ENCODE measurements at regions not wholly inside any gene's neighbourhood (a gene's known extent, or its start where the extent isn't known, plus 50 kb on each side); places are given as distances from the start of the nearest gene placed in this dataset.

DNA sequence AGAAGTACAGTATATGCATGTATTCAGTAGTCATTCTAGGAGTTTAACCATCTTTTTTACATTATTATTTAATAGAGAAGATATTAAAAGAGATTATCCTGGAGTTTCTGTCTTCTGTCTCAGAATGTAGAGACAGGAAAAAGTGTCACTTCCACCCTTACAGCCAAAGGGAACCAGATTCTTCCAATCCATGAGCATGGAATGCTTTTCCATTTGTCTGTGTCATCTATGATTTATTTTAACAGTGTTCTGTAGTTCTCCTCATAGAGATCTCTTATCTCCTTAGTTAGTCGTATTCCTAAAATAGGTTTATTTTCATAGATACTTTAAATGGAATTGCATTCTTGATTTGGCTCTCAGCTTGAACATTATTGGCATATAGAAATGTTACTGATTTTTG, 959.5 kb upstream of the PIK3C3 start:
- DNase-seq: no peak
- Histone ChIP-seq H3K27me3 (replicated peaks; ENCODE audit: control insufficient read depth, insufficient read depth, low read length, poor library complexity, severe bottlenecking) (no peaks in the 10 kb centered on the region), H3K9me3 (ENCODE audit: control insufficient read depth, low read length) (no peaks in the 10 kb centered on the region), H3K4me1 (ENCODE audit: control insufficient read depth, insufficient read depth, low read length, poor library complexity, severe bottlenecking) (no peaks in the 10 kb centered on the region), H3K27ac (ENCODE audit: insufficient read depth, low read length, poor library complexity, severe bottlenecking) (no peak overlapping the region), H3K36me3 (ENCODE audit: control insufficient read depth, insufficient read depth, low read length) (no peaks in the 10 kb centered on the region), H3K4me3 (ENCODE audit: insufficient read depth, low read depth, low read length, poor library complexity, severe bottlenecking) (no peak overlapping the region)

DNA sequence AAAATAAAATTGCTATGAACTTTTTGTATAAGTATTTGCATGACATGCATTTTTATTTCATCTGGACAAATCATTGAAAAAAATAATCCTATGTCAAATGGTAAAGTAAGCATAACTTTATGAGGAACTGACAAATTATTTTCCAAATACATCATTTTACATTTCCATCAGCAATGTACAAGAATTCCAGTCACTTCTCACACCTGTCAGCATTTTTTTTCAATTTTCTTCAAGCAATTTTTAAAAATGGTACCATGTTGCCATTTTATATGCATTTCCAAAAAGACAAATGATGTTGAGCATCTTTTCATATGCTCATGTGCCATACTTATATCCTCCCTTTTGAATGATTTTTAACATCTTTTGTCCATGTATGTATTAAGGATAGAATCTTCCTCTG, 961.7 kb upstream of the PIK3C3 start:
- DNase-seq: no peak
- no peaks in the 10 kb centered on the region for H3K4me1 ChIP-seq (ENCODE audit: control insufficient read depth, insufficient read depth, low read length, poor library complexity, severe bottlenecking)
- H3K27ac ChIP-seq (ENCODE audit: insufficient read depth, low read length, poor library complexity, severe bottlenecking): no peak overlapping the region
- H3K27me3 ChIP-seq (replicated peaks; ENCODE audit: control insufficient read depth, insufficient read depth, low read length, poor library complexity, severe bottlenecking): no peaks in the 10 kb centered on the region
- no peaks in the 10 kb centered on the region for H3K9me3 ChIP-seq (ENCODE audit: control insufficient read depth, low read length)
- H3K36me3 ChIP-seq (ENCODE audit: control insufficient read depth, insufficient read depth, low read length): no peaks in the 10 kb centered on the region
- no peak overlapping the region for H3K4me3 ChIP-seq (ENCODE audit: insufficient read depth, low read depth, low read length, poor library complexity, severe bottlenecking)

DNA sequence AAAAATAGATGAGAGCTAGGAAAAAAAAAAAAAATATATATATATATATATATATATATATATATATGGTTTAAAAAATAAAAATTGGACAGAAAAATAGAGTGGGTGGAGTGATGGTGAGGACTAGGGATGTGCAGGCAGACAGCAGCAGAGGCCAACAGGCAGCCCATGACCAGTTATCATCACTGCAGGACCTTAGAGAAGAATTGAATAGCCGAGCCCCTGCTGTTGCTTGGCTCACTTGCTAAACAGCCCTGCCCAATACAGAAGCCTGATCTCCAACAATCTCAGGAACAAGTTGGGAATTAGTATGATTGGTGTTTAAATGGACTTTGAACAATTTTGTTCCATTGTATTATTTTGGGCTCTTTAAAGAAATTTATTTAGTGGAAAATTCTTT, 967.5 kb upstream of the PIK3C3 start:
- no peaks in the 10 kb centered on the region for H3K4me1 ChIP-seq (ENCODE audit: control insufficient read depth, insufficient read depth, low read length, poor library complexity, severe bottlenecking)
- H3K27ac ChIP-seq (ENCODE audit: insufficient read depth, low read length, poor library complexity, severe bottlenecking): no peak overlapping the region
- no peak overlapping the region for H3K4me3 ChIP-seq (ENCODE audit: insufficient read depth, low read depth, low read length, poor library complexity, severe bottlenecking)
- DNase-seq: no peak
- no peaks in the 10 kb centered on the region for H3K9me3 ChIP-seq (ENCODE audit: control insufficient read depth, low read length)
- H3K36me3 ChIP-seq (ENCODE audit: control insufficient read depth, insufficient read depth, low read length): no peaks in the 10 kb centered on the region
- no peaks in the 10 kb centered on the region for H3K27me3 ChIP-seq (replicated peaks; ENCODE audit: control insufficient read depth, insufficient read depth, low read length, poor library complexity, severe bottlenecking)

DNA sequence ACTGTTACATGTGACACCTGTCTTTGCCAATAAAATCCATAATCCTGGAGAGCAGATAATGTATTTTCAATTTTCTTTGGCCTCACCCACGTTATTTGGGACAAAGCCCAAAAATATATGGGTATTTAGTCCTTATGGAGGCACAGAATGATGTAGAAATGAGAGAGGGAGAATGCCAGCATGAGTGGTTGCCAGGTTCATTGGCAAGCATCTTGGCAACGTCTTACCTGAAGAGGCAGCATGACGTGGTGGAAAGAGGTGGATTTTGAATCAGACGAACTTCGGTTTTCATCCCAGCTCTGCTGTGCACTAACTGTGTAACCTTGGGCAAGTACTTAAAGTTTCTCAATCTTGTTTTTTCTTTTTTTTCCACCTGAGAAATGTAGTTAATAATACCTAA, 969.6 kb upstream of the PIK3C3 start:
- Histone ChIP-seq H3K9me3 (ENCODE audit: control insufficient read depth, low read length) (no peaks in the 10 kb centered on the region), H3K4me1 (ENCODE audit: control insufficient read depth, insufficient read depth, low read length, poor library complexity, severe bottlenecking) (no peaks in the 10 kb centered on the region), H3K27ac (ENCODE audit: insufficient read depth, low read length, poor library complexity, severe bottlenecking) (no peak overlapping the region), H3K27me3 (replicated peaks; ENCODE audit: control insufficient read depth, insufficient read depth, low read length, poor library complexity, severe bottlenecking) (no peaks in the 10 kb centered on the region), H3K36me3 (ENCODE audit: control insufficient read depth, insufficient read depth, low read length) (no peaks in the 10 kb centered on the region), H3K4me3 (ENCODE audit: insufficient read depth, low read depth, low read length, poor library complexity, severe bottlenecking) (no peak overlapping the region)
- no peak for DNase-seq

DNA sequence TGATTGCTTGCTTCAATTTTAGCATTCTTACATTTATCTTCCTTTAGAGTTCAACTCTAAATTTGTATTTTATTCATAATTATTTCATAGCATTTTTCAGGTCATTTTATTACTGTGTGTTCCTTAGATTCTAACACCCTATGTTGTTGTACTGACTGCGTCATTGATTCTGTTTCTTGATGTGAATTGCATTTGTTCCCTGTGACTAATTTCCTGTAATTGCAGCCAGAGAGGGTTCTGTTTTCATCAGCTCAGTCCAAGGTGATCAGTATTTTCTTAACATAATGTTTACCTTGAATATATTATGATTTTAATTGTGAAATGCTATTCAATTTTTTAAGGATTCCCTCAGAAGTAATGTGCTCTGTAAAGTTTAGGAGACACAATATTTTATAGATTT, 970.2 kb upstream of the PIK3C3 start:
- Histone ChIP-seq H3K36me3 (ENCODE audit: control insufficient read depth, insufficient read depth, low read length) (no peaks in the 10 kb centered on the region), H3K27ac (ENCODE audit: insufficient read depth, low read length, poor library complexity, severe bottlenecking) (no peak overlapping the region), H3K27me3 (replicated peaks; ENCODE audit: control insufficient read depth, insufficient read depth, low read length, poor library complexity, severe bottlenecking) (no peaks in the 10 kb centered on the region), H3K9me3 (ENCODE audit: control insufficient read depth, low read length) (no peaks in the 10 kb centered on the region), H3K4me1 (ENCODE audit: control insufficient read depth, insufficient read depth, low read length, poor library complexity, severe bottlenecking) (no peaks in the 10 kb centered on the region), H3K4me3 (ENCODE audit: insufficient read depth, low read depth, low read length, poor library complexity, severe bottlenecking) (no peak overlapping the region)
- DNase-seq: no peak

DNA sequence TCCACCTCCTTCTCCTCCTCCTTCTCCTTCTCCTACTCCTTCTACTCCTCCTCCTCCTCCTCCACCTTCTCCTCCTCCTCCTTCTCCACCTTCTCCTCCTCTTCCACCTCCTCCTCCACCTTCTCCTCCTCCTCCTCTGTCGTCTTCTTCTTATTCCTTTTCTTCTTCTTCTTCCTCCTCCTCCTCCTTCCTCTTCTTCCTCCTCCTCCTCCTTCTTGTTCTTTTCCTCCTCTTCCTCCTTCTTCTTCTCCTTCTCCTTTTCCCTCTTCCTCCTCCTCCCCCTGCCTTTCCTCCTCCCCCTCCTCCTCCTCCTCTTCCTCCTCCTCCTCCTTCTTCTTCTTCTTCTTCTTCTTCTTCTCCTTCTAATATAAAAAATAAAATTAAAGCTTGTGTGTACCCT, 971.2 kb upstream of the PIK3C3 start:
- Histone ChIP-seq H3K27me3 (replicated peaks; ENCODE audit: control insufficient read depth, insufficient read depth, low read length, poor library complexity, severe bottlenecking) (no peaks in the 10 kb centered on the region), H3K9me3 (ENCODE audit: control insufficient read depth, low read length) (no peaks in the 10 kb centered on the region), H3K4me1 (ENCODE audit: control insufficient read depth, insufficient read depth, low read length, poor library complexity, severe bottlenecking) (no peaks in the 10 kb centered on the region), H3K27ac (ENCODE audit: insufficient read depth, low read length, poor library complexity, severe bottlenecking) (no peak overlapping the region), H3K36me3 (ENCODE audit: control insufficient read depth, insufficient read depth, low read length) (no peaks in the 10 kb centered on the region), H3K4me3 (ENCODE audit: insufficient read depth, low read depth, low read length, poor library complexity, severe bottlenecking) (no peak overlapping the region)
- no peak for DNase-seq

DNA sequence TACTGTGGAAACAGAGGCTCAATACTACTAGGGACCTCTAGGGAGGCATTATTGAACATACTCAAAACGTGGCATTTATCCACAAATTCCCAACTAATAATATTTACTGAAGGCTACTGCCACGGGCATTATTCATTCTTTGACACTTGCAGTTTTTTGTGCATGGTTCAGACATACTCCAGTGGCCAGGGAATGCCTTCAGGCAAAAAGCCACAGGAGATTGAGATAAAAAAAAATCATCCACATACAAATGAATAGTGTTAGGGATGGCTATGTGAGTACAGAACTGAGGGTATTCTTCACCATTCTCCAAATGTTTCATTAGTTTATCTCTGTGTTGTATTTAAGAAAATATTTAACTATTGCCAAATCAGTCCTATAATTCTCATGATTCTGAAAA, 974.9 kb upstream of the PIK3C3 start:
- Histone ChIP-seq H3K36me3 (ENCODE audit: control insufficient read depth, insufficient read depth, low read length) (no peaks in the 10 kb centered on the region), H3K27me3 (replicated peaks; ENCODE audit: control insufficient read depth, insufficient read depth, low read length, poor library complexity, severe bottlenecking) (no peaks in the 10 kb centered on the region), H3K9me3 (ENCODE audit: control insufficient read depth, low read length) (no peaks in the 10 kb centered on the region), H3K27ac (ENCODE audit: insufficient read depth, low read length, poor library complexity, severe bottlenecking) (no peak overlapping the region), H3K4me1 (ENCODE audit: control insufficient read depth, insufficient read depth, low read length, poor library complexity, severe bottlenecking) (no peaks in the 10 kb centered on the region), H3K4me3 (ENCODE audit: insufficient read depth, low read depth, low read length, poor library complexity, severe bottlenecking) (no peak overlapping the region)
- no peak for DNase-seq

- Histone ChIP-seq H3K4me3 (ENCODE audit: insufficient read depth, low read depth, low read length, poor library complexity, severe bottlenecking) (no peak overlapping the region), H3K9me3 (ENCODE audit: control insufficient read depth, low read length) (no peaks in the 10 kb centered on the region), H3K36me3 (ENCODE audit: control insufficient read depth, insufficient read depth, low read length) (no peaks in the 10 kb centered on the region), H3K27ac (ENCODE audit: insufficient read depth, low read length, poor library complexity, severe bottlenecking) (no peak overlapping the region), H3K27me3 (replicated peaks; ENCODE audit: control insufficient read depth, insufficient read depth, low read length, poor library complexity, severe bottlenecking) (no peaks in the 10 kb centered on the region), H3K4me1 (ENCODE audit: control insufficient read depth, insufficient read depth, low read length, poor library complexity, severe bottlenecking) (no peaks in the 10 kb centered on the region)
- no peak for DNase-seq
Observed at GRCh38 chr18:40976050-40976449, 979.0 kb upstream of the PIK3C3 start.

- H3K36me3 ChIP-seq (ENCODE audit: control insufficient read depth, insufficient read depth, low read length): no peaks in the 10 kb centered on the region
- no peak overlapping the region for H3K4me3 ChIP-seq (ENCODE audit: insufficient read depth, low read depth, low read length, poor library complexity, severe bottlenecking)
- no peak for DNase-seq
- no peaks in the 10 kb centered on the region for H3K4me1 ChIP-seq (ENCODE audit: control insufficient read depth, insufficient read depth, low read length, poor library complexity, severe bottlenecking)
- no peaks in the 10 kb centered on the region for H3K27me3 ChIP-seq (replicated peaks; ENCODE audit: control insufficient read depth, insufficient read depth, low read length, poor library complexity, severe bottlenecking)
- H3K9me3 ChIP-seq (ENCODE audit: control insufficient read depth, low read length): no peaks in the 10 kb centered on the region
- H3K27ac ChIP-seq (ENCODE audit: insufficient read depth, low read length, poor library complexity, severe bottlenecking): no peak overlapping the region
Observed at GRCh38 chr18:40974448-40974847, 980.6 kb upstream of the PIK3C3 start.

DNA sequence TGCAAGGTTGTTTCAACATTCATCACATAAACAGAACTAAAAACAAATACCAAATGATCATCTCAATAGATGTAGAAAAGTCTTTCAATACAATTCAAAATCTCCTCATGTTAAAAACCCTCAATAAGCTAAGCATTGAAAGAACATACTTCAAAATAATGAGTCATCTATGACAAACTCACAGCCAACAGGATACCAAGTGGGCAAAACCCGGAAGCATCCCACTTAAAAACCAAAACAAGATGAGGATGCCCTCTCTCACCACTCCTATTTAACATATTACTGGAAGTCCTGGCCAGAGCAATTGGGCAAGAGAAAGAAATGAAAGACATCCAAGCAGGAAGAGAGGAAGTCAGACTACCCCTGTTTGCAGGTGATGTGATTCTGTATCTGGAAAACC, 992.2 kb upstream of the PIK3C3 start:
- H3K4me3 ChIP-seq (ENCODE audit: insufficient read depth, low read depth, low read length, poor library complexity, severe bottlenecking): no peak overlapping the region
- no peak overlapping the region for H3K27ac ChIP-seq (ENCODE audit: insufficient read depth, low read length, poor library complexity, severe bottlenecking)
- no peaks in the 10 kb centered on the region for H3K9me3 ChIP-seq (ENCODE audit: control insufficient read depth, low read length)
- DNase-seq: no peak
- H3K4me1 ChIP-seq (ENCODE audit: control insufficient read depth, insufficient read depth, low read length, poor library complexity, severe bottlenecking): no peaks in the 10 kb centered on the region
- H3K36me3 ChIP-seq (ENCODE audit: control insufficient read depth, insufficient read depth, low read length): no peaks in the 10 kb centered on the region
- no peaks in the 10 kb centered on the region for H3K27me3 ChIP-seq (replicated peaks; ENCODE audit: control insufficient read depth, insufficient read depth, low read length, poor library complexity, severe bottlenecking)

- Histone ChIP-seq H3K27me3 (replicated peaks; ENCODE audit: control insufficient read depth, insufficient read depth, low read length, poor library complexity, severe bottlenecking) (no peaks in the 10 kb centered on the region), H3K9me3 (ENCODE audit: control insufficient read depth, low read length) (no peaks in the 10 kb centered on the region), H3K4me1 (ENCODE audit: control insufficient read depth, insufficient read depth, low read length, poor library complexity, severe bottlenecking) (no peaks in the 10 kb centered on the region), H3K4me3 (ENCODE audit: insufficient read depth, low read depth, low read length, poor library complexity, severe bottlenecking) (no peak overlapping the region), H3K27ac (ENCODE audit: insufficient read depth, low read length, poor library complexity, severe bottlenecking) (no peak overlapping the region), H3K36me3 (ENCODE audit: control insufficient read depth, insufficient read depth, low read length) (no peaks in the 10 kb centered on the region)
- DNase-seq: no peak
Observed at GRCh38 chr18:40957533-40958070, 997.4 kb upstream of the PIK3C3 start.

All from effector memory CD4-positive, alpha-beta T cell (primary cell).